ENCODE measurements at regions not wholly inside any gene's neighbourhood (a gene's known extent, or its start where the extent isn't known, plus 50 kb on each side); places are given as distances from the start of the nearest gene placed in this dataset.
"Not testable (repeated sequence)": the region's sequence is repeated elsewhere in the genome, so short reads cannot be mapped to it uniquely, and the experiment has no call there.

DNA sequence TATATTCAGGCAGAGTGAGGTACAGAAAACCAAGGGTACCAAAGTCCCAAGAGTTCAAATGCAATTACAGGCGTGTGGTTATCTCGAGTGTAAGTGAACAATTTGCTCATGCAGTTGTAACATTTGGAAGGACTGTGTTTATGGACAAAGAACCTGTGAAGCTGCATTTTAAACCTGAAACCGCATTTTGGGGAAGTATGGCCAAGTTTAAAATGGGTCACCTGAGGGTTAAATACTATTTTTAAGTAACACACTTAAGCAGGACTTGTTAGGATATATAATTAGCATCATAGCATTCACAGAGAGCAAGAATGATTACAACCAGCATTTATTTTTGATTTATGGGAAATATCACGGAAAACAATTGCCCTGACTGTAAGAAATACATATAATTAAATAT lies 79.1 kb upstream of the LCORL start:
- Histone ChIP-seq H3K36me3 (ENCODE audit: control insufficient read depth in 1 of 2, insufficient read depth in 2 of 2, low read length in 2 of 2) (no peaks in the 10 kb centered on the region), H2AFZ (ENCODE audit: insufficient read depth, low read length, poor library complexity) (no peak overlapping the region), H2BK12ac (ENCODE audit: low read length) (no peak overlapping the region), H3K27ac (ENCODE audit: low read depth, low read length) (no peak overlapping the region), H3K27me3 (ENCODE audit: insufficient read depth, low read length) (no peaks in the 10 kb centered on the region), H3K79me2 (ENCODE audit: control insufficient read depth, insufficient read depth, low read length, poor library complexity) (no peaks in the 10 kb centered on the region), H3K9me3 (ENCODE audit: insufficient read depth, low read depth, low read length) (no peaks in the 10 kb centered on the region), H4K91ac (ENCODE audit: low read depth, low read length) (no peak overlapping the region), H2BK5ac (ENCODE audit: low read depth, low read length, poor library complexity) (no peak overlapping the region), H4K8ac (ENCODE audit: low read depth, low read length) (no peak overlapping the region), H2AK5ac (ENCODE audit: low read length) (no peak overlapping the region), H4K12ac (ENCODE audit: low read depth, low read length) (no peak overlapping the region), H3K79me1 (ENCODE audit: low read length) (no peaks in the 10 kb centered on the region), H3K4ac (ENCODE audit: low read depth, low read length) (no peak overlapping the region), H3K4me2 (ENCODE audit: low read length) (no peak overlapping the region), H2BK120ac (ENCODE audit: insufficient read depth, low read length, poor library complexity) (no peak overlapping the region), H3K4me1 (ENCODE audit: control insufficient read depth in 1 of 2, insufficient read depth in 2 of 2, low read length in 2 of 2) (no peaks in the 10 kb centered on the region), H3K4me3 (ENCODE audit: low read depth, low read length) (no peak overlapping the region), H3K14ac (ENCODE audit: low read length) (no peak overlapping the region), H3K23ac (ENCODE audit: low read length) (no peak overlapping the region), H3K9ac (ENCODE audit: low read length) (no peak overlapping the region), H3K18ac (ENCODE audit: low read length) (no peak overlapping the region)
- no peak for DNase-seq
- no CpG with 5 or more reads among the region's 4 CpGs for WGBS (ENCODE audit: extremely low coverage, insufficient coverage, insufficient read length)

- DNase-seq; H4K91ac ChIP-seq (ENCODE audit: low read depth, low read length); H3K27me3 ChIP-seq (ENCODE audit: insufficient read depth, low read length); H3K4me1 ChIP-seq (ENCODE audit: control insufficient read depth in 1 of 2, insufficient read depth in 2 of 2, low read length in 2 of 2); H3K23ac ChIP-seq (ENCODE audit: low read length); H3K4me3 ChIP-seq (ENCODE audit: low read depth, low read length); H3K9ac ChIP-seq (ENCODE audit: low read length); H3K79me2 ChIP-seq (ENCODE audit: control insufficient read depth, insufficient read depth, low read length, poor library complexity); H4K8ac ChIP-seq (ENCODE audit: low read depth, low read length); H3K4me2 ChIP-seq (ENCODE audit: low read length); H2BK120ac ChIP-seq (ENCODE audit: insufficient read depth, low read length, poor library complexity); H2BK12ac ChIP-seq (ENCODE audit: low read length); H3K4ac ChIP-seq (ENCODE audit: low read depth, low read length); H4K12ac ChIP-seq (ENCODE audit: low read depth, low read length); H3K79me1 ChIP-seq (ENCODE audit: low read length); H2AFZ ChIP-seq (ENCODE audit: insufficient read depth, low read length, poor library complexity); H3K9me3 ChIP-seq (ENCODE audit: insufficient read depth, low read depth, low read length); H3K14ac ChIP-seq (ENCODE audit: low read length); H2BK5ac ChIP-seq (ENCODE audit: low read depth, low read length, poor library complexity); H3K36me3 ChIP-seq (ENCODE audit: control insufficient read depth in 1 of 2, insufficient read depth in 2 of 2, low read length in 2 of 2); H3K27ac ChIP-seq (ENCODE audit: low read depth, low read length); H2AK5ac ChIP-seq (ENCODE audit: low read length); H3K18ac ChIP-seq (ENCODE audit: low read length): not testable (repeated sequence)
- no CpG with 5 or more reads among the region's 6 CpGs for WGBS (ENCODE audit: extremely low coverage, insufficient coverage, insufficient read length)
Measured at GRCh38 chr4:18090447-18090846, 68.9 kb upstream of the LCORL start.

DNA sequence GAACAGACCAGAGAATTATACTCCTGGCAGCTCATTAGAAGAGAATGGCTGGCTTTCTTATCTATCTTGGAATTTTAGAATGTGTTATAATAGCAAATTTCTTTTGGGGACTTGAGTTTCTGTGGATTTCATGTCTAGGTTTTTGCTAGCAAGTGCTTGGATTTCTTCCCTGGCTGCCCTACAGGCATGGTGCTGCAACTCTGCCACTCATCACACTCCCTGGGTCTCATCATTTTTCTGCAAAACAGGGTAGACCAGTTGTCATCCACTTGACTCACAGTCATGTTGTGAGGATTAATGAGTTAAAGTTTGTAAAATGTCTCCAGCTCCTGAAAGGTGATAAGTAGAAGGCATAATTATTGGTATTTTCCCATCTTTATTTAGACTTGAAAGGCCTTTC lies 60.7 kb upstream of the LCORL start:
- Histone ChIP-seq H3K4ac (ENCODE audit: low read depth, low read length) (no peak overlapping the region), H3K79me2 (ENCODE audit: control insufficient read depth, insufficient read depth, low read length, poor library complexity) (no peaks in the 10 kb centered on the region), H4K12ac (ENCODE audit: low read depth, low read length) (no peak overlapping the region), H3K18ac (ENCODE audit: low read length) (no peak overlapping the region), H3K4me2 (ENCODE audit: low read length) (no peak overlapping the region), H3K23ac (ENCODE audit: low read length) (no peak overlapping the region), H2BK120ac (ENCODE audit: insufficient read depth, low read length, poor library complexity) (no peak overlapping the region), H4K91ac (ENCODE audit: low read depth, low read length) (no peak overlapping the region), H3K4me3 (ENCODE audit: low read depth, low read length) (no peak overlapping the region), H3K27ac (ENCODE audit: low read depth, low read length) (peak overlapping the region; percentile 27), H3K14ac (ENCODE audit: low read length) (no peak overlapping the region), H2BK5ac (ENCODE audit: low read depth, low read length, poor library complexity) (no peak overlapping the region), H3K4me1 (ENCODE audit: control insufficient read depth in 1 of 2, insufficient read depth in 2 of 2, low read length in 2 of 2) (peaks cover 4% of the 10 kb centered on the region in 2 experiments), H4K8ac (ENCODE audit: low read depth, low read length) (no peak overlapping the region), H3K9me3 (ENCODE audit: insufficient read depth, low read depth, low read length) (no peaks in the 10 kb centered on the region), H3K27me3 (ENCODE audit: insufficient read depth, low read length) (no peaks in the 10 kb centered on the region), H3K79me1 (ENCODE audit: low read length) (peaks cover 6% of the 10 kb centered on the region), H2BK12ac (ENCODE audit: low read length) (no peak overlapping the region), H3K9ac (ENCODE audit: low read length) (no peak overlapping the region), H2AFZ (ENCODE audit: insufficient read depth, low read length, poor library complexity) (no peak overlapping the region), H2AK5ac (ENCODE audit: low read length) (no peak overlapping the region), H3K36me3 (ENCODE audit: control insufficient read depth in 1 of 2, insufficient read depth in 2 of 2, low read length in 2 of 2) (no peaks in the 10 kb centered on the region)
- DNase-seq, result peak in 1 of 2 donors; percentile 15

DNA sequence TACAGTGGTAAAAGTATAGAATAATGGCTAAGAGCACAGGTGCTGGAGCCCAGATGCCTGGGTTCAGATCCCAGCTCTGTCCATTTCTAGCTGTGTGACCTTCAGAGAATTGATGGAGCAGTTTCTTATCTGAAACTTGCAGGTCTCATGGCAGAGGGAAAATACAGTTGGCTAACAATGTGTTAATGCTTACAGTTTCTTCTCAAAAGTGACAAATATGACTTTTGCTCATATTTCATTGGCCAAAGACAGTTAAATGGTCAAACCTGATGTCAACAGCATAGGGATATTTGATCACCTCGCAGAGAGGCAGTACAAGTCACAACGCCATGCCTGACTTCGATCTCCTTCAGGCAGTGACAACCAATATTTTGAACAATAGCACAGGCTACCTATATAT lies 60.2 kb upstream of the LCORL start:
- no peak overlapping the region for H2AK5ac ChIP-seq (ENCODE audit: low read length)
- peak overlapping the region; percentile 62 for H3K4ac ChIP-seq (ENCODE audit: low read depth, low read length)
- peaks cover 6% of the 10 kb centered on the region for H3K79me1 ChIP-seq (ENCODE audit: low read length)
- H2BK120ac ChIP-seq (ENCODE audit: insufficient read depth, low read length, poor library complexity), result peak overlapping the region; percentile 90
- WGBS (ENCODE audit: extremely low coverage, insufficient coverage, insufficient read length), result no CpG with 5 or more reads among the region's 3 CpGs
- DNase-seq, result no peak
- H2BK5ac ChIP-seq (ENCODE audit: low read depth, low read length, poor library complexity), result peak overlapping the region; percentile 93
- peak overlapping the region; percentile 77 for H3K14ac ChIP-seq (ENCODE audit: low read length)
- no peaks in the 10 kb centered on the region for H3K27me3 ChIP-seq (ENCODE audit: insufficient read depth, low read length)
- peak overlapping the region; percentile 68 for H4K91ac ChIP-seq (ENCODE audit: low read depth, low read length)
- peak overlapping the region; percentile 98 for H2BK12ac ChIP-seq (ENCODE audit: low read length)
- H3K9ac ChIP-seq (ENCODE audit: low read length), result no peak overlapping the region
- peak overlapping the region; percentile 77 for H3K27ac ChIP-seq (ENCODE audit: low read depth, low read length)
- no peaks in the 10 kb centered on the region for H3K9me3 ChIP-seq (ENCODE audit: insufficient read depth, low read depth, low read length)
- H3K79me2 ChIP-seq (ENCODE audit: control insufficient read depth, insufficient read depth, low read length, poor library complexity), result no peaks in the 10 kb centered on the region
- peaks cover 4% of the 10 kb centered on the region in 2 experiments for H3K4me1 ChIP-seq (ENCODE audit: control insufficient read depth in 1 of 2, insufficient read depth in 2 of 2, low read length in 2 of 2)
- H3K4me3 ChIP-seq (ENCODE audit: low read depth, low read length), result no peak overlapping the region
- H3K4me2 ChIP-seq (ENCODE audit: low read length), result no peak overlapping the region
- H3K23ac ChIP-seq (ENCODE audit: low read length), result no peak overlapping the region
- H3K36me3 ChIP-seq (ENCODE audit: control insufficient read depth in 1 of 2, insufficient read depth in 2 of 2, low read length in 2 of 2), result no peaks in the 10 kb centered on the region
- H3K18ac ChIP-seq (ENCODE audit: low read length), result no peak overlapping the region
- H2AFZ ChIP-seq (ENCODE audit: insufficient read depth, low read length, poor library complexity), result no peak overlapping the region
- H4K12ac ChIP-seq (ENCODE audit: low read depth, low read length), result peak overlapping the region; percentile 18
- H4K8ac ChIP-seq (ENCODE audit: low read depth, low read length), result no peak overlapping the region
